ENCODE measurements at regions not wholly inside any gene's neighbourhood (a gene's known extent, or its start where the extent isn't known, plus 50 kb on each side); places are given as distances from the start of the nearest gene placed in this dataset.
"Not testable (repeated sequence)": the region's sequence is repeated elsewhere in the genome, so short reads cannot be mapped to it uniquely, and the experiment has no call there.

- no peak for DNase-seq (ENCODE audit: low spot score)
Observed at GRCh38 chr10:63077800-63078199, 55.3 kb upstream of the NRBF2 start.

- DNase-seq (ENCODE audit: low spot score), result no peak
Observed at GRCh38 chr10:63072951-63073350, 60.2 kb upstream of the NRBF2 start.

- no peak for DNase-seq (ENCODE audit: low spot score)
Observed at GRCh38 chr10:63071145-63071544, 62.0 kb upstream of the NRBF2 start.

- DNase-seq (ENCODE audit: low spot score), result no peak
Observed at GRCh38 chr10:63069318-63069717, 63.8 kb upstream of the NRBF2 start.

- DNase-seq (ENCODE audit: low spot score), result no peak
Observed at GRCh38 chr10:63068246-63068645, 64.9 kb upstream of the NRBF2 start.

- DNase-seq (ENCODE audit: low spot score), result no peak
Observed at GRCh38 chr10:63066606-63067005, 66.5 kb upstream of the NRBF2 start.

DNA sequence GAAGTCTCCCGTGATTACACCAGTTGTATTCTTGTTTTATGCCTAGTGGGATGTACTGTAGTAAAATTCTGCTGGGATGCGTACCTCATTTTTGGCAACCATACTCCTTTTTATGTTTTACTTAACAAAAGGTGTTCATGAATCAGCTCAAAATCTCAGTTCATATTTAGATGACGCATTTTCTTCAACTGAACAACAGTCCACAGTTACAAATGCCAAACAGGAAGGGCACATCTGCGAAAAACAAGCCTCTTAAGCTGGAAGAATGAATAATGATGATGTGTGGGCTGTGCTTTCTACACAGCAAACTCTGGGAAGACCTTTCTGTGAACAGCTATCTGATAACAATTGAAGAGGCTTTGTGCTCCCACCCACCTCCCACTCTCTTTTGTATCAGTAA lies 68.4 kb upstream of the NRBF2 start:
- no peak for DNase-seq (ENCODE audit: low spot score)

GRCh38 chr10:63058236-63058635 lies 74.9 kb upstream of the NRBF2 start:
- no peak for DNase-seq (ENCODE audit: low spot score)

DNA sequence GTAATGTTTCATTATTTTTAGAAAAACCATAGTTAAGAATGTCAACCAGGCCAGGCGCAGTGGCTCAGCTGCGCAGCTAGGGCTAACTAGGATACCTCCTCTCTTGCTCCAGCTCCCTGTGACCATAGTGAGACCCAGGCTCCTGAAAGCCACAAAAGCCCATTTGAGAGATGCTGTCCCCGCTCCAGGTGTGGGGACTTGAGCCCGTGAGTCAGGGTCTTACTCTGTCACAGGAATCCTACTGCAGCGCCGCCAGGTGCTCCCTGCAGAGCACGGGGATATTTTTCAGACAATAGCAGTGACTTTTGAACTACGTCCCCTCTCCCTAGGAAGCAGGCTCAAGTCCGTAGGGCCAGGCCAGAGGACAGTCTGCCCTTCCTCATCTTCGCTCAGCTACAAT lies 75.6 kb upstream of the NRBF2 start:
- no peak for DNase-seq (ENCODE audit: low spot score)

DNA sequence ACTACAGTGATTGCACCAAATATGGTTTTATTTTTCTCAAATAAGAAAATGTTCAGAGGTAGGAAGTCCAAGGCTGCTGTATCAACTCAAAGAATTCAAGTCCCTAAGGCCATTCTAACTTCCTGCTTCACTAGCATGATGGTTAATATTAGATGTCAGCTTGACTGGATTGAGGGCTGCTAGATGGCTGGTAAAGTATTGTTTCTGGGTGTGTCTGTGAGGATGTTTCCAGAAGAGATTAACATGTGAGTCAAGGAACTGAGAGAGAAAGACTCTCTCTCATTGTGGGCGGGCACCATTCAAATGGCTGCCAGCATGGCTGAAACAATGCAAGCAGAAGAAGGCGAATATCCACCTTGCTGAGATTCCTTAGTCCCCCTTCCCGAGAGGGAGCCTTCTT lies 77.4 kb upstream of the NRBF2 start:
- DNase-seq (ENCODE audit: low spot score), result no peak

DNA sequence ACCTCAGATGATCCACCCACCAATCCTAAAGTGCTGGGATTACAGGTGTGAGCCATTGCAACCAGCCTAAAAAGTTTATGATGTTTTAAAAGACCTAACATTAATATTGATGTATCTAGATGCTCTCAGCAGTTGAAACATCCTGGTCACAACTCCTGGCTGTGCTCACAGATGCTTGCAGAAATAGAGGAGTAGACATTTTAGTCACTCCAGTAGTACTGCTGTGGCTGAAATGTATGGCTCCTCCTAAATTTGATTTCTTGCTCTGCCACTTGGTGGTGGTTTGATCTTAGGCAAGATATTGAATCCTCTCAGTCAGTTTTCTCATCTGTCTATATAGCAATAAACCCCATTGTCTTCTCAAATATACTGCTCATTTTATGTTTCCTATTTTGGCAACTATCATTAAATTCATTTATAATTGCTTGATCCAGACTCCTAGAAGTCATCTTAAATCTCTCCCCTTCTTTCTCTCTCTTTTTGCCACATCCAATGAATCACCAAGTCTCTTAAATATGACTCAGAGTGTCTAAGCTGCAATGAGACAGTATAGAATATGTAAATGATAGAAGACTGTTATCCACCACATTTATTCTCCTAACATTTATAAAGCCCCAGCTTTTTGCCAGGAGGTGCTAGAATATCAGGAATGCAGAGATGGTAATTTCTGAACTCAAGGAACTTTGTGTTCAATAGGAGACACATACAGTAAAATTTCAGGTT lies 78.1 kb upstream of the NRBF2 start:
- no peak for DNase-seq (ENCODE audit: low spot score)

DNA sequence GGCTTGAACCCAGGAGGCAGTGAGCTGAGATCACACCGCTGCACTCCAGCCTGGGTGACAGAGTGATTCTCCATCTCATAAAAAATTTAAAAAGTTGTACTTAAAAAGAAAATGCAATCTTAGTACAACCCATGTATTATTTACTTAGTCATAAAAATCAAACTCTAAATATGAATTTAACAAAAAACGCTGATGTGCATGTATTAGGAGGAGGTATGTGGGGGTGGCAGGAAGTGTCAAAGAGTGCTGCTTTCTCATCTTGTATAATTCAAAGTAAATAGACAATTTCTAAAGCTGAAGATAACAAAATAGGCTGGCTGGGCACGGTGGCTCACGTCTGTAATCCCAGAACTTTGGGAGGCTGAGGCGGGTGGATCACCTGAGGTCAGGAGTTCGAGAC lies 81.0 kb upstream of the NRBF2 start:
- DNase-seq (ENCODE audit: low spot score), result no peak

DNA sequence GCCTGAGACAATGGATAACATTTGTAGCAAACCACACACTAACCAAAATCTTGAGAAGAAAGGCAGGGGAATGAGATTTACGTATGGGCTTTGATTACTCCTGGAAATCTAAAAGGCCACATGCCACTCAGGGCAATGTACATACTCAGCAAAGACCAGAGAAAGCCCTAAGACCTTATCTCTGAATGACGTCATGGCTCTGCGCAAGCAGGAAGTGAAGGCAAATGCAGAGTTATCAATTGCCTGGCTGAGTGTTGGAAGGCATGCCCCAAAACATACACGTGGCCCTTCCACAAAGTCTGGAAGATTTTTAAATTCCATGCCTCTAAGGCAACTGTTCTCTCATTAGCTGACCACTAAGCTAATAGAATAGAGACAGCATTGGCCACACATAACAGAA lies 90.9 kb upstream of the NRBF2 start:
- no peak for DNase-seq (ENCODE audit: low spot score)

- DNase-seq (ENCODE audit: low spot score), result not testable (repeated sequence)
Observed at GRCh38 chr10:63033616-63034185, 99.4 kb upstream of the NRBF2 start.

DNA sequence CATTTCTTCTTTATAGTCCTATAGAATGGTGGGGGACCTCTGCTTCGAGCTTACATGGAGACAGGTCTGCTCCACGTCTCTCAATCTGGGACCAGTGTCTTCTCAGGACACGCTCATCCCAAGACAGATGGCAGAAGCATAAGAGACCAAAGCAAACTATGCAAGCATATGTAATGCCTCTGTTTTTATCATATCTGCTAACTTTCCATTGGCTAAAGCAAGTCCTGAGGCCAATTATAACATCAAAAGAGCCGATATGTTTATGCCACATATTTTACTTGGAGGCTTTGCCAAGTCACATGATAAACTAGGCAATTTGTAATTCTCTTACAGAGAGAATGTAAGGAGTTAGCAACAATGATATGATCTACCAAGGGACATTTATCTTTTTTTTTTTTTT lies 102.6 kb upstream of the NRBF2 start:
- DNase-seq (ENCODE audit: low spot score), result no peak

DNA sequence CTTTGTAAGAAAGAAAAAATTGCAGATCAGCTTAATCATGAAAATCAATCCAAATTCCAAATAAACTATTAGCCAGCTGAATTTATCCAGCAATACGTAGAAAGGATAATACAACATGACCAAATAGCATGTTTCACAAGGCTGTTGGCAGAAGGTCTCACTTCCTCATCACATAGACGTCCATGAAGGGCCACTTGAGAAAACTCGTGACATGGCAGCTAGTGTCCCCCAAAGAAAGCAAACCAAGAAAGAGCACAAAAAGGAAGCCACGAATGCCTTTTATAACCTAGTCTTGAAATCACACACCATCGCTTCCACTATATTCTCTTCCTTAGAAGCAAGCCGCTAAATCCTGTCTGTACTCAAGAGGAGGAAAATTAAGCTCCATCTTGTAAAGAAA lies 105.6 kb upstream of the NRBF2 start:
- DNase-seq (ENCODE audit: low spot score), result no peak

GRCh38 chr10:63021225-63021624 lies 111.9 kb upstream of the NRBF2 start:
- DNase-seq (ENCODE audit: low spot score), result no peak

DNA sequence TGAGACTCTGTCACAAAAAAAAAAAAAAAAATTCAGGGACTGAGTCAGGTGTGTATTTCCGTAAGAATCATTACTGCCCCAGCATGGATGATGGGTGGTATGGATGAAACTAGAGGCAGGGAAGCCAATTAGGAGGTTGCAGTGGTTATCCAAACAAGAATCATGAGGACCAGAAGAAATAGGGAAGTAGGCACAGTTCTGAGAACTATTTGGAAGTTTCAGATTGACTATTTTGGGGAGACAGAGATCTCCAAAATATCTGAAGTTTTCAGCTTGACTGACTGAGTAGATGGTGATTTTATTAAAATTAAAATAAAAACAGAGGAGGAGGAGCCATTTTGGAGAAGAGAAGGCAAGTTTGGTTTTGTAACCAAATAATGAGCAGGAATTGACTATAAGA lies 119.4 kb upstream of the NRBF2 start:
- DNase-seq (ENCODE audit: low spot score), result no peak

DNA sequence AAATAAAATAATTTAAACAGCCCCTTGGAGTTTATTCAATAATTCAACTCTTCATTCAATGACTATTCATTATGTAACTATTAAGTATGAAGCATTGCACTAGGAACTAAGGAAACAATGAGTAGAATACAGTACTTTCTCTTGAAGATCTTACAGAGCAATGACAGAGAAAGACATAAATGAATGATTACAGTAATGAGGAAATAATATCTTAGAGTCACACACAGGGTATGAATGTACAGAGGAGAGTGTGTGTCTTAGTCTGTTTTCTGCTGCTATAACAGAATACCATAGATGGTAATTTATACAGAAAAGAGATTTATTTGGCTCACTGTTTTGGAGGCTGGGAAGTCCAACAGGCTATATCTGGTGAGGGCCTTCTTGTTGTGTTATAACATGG lies 120.5 kb upstream of the NRBF2 start:
- DNase-seq (ENCODE audit: low spot score), result no peak

DNA sequence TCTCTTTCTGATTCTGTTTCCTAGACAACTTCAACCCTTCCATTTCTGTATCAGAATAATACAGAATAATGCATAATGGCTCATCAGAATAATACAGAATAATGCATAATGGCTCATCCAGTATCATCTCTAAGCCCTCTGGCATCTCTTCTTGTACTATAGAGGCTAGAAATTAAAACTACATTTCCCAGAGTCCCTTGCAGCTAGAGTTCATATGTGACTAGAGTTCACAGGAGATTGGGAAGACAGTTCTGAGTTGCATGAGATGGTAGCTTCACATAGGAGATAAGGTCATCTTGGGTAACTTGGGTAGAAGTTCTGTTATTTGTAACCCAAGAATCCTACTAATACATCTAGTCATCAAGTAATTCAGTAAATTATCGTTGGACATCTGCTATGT lies 122.9 kb upstream of the NRBF2 start:
- no peak for DNase-seq (ENCODE audit: low spot score)

GRCh38 chr10:63008491-63008890 lies 124.6 kb upstream of the NRBF2 start:
- DNase-seq (ENCODE audit: low spot score), result no peak

- DNase-seq (ENCODE audit: low spot score), result no peak
Observed at GRCh38 chr10:63007112-63007511, 126.0 kb upstream of the NRBF2 start.

DNA sequence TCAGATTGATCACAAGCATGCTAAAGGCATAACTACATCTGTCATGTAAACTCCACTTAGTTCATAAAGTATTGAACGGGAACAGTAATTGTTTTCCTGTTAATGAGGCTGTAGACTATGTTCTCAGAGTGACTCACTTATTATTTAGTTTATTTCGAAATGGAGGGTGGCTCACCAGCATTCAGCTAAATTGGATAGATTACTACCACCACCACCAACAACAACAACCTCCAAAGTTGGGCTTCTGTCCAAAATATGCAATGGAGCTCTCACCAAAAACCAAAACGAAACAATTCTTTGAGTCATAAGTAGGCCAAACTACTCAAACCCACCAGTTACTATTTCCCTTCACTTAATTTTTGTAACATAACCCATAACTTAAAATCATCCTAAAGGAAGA lies 127.9 kb upstream of the NRBF2 start:
- no peak for DNase-seq (ENCODE audit: low spot score)

- DNase-seq (ENCODE audit: low spot score), result no peak
Observed at GRCh38 chr10:63003816-63004453, 129.2 kb upstream of the NRBF2 start.
